Activated CD4-positive, alpha-beta T cell treated with anti-CD3 and anti-CD28 coated beads, Interleukin-2, amount 50 U/mL, for 1 hour (primary cell): ENCODE measurements at regions not wholly inside any gene's neighbourhood (a gene's known extent, or its start where the extent isn't known, plus 50 kb on each side); places are given as distances from the start of the nearest gene placed in this dataset.
"Not testable (repeated sequence)": the region's sequence is repeated elsewhere in the genome, so short reads cannot be mapped to it uniquely, and the experiment has no call there.

ENCODE experiments used
- DNase-seq: peaks from one replicate; pipeline ENCODE4 v3.0.0-alpha.2; 2020

GRCh38 chr4:66797608-66798007, 747.7 kb downstream of the CENPC start:
- no peak for DNase-seq

- no peak for DNase-seq
Measured at GRCh38 chr4:66795724-66796123, 749.6 kb downstream of the CENPC start.

- no peak for DNase-seq
Measured at GRCh38 chr4:66794390-66795034, 750.8 kb downstream of the CENPC start.

GRCh38 chr4:66791686-66792085, 753.6 kb downstream of the CENPC start:
- DNase-seq: no peak

GRCh38 chr4:66785479-66785878, 759.8 kb downstream of the CENPC start:
- DNase-seq: no peak

GRCh38 chr4:66782751-66783150, 762.6 kb downstream of the CENPC start:
- not testable (repeated sequence) for DNase-seq

GRCh38 chr4:66777097-66777496, 768.2 kb downstream of the CENPC start:
- DNase-seq: no peak

- no peak for DNase-seq
Measured at GRCh38 chr4:66769441-66769840, 775.9 kb downstream of the CENPC start.

- DNase-seq: no peak
Measured at GRCh38 chr4:66767442-66767841, 777.9 kb downstream of the CENPC start.

GRCh38 chr4:66766557-66766956, 778.7 kb downstream of the CENPC start:
- no peak for DNase-seq

GRCh38 chr4:66750273-66750672, 795.0 kb downstream of the CENPC start:
- DNase-seq: no peak

- DNase-seq: not testable (repeated sequence)
Measured at GRCh38 chr4:66746918-66747317, 798.4 kb downstream of the CENPC start.

- no peak for DNase-seq
Measured at GRCh38 chr4:66741081-66741480, 804.2 kb downstream of the CENPC start.

GRCh38 chr4:66736606-66737005, 808.7 kb downstream of the CENPC start:
- DNase-seq: no peak

GRCh38 chr4:66728280-66728679, 817.0 kb downstream of the CENPC start:
- DNase-seq: no peak

- not testable (repeated sequence) for DNase-seq
Measured at GRCh38 chr4:66712301-66712921, 832.9 kb downstream of the CENPC start.

- DNase-seq: no peak
Measured at GRCh38 chr4:66704243-66704642, 841.1 kb downstream of the CENPC start.

GRCh38 chr4:66694739-66695138, 850.6 kb downstream of the CENPC start:
- DNase-seq: no peak

GRCh38 chr4:66693694-66694093, 851.6 kb downstream of the CENPC start:
- no peak for DNase-seq

GRCh38 chr4:66691101-66691500, 854.2 kb downstream of the CENPC start:
- no peak for DNase-seq

GRCh38 chr4:66688674-66689073, 856.6 kb downstream of the CENPC start:
- no peak for DNase-seq

- no peak for DNase-seq
Measured at GRCh38 chr4:66687459-66687858, 857.8 kb downstream of the CENPC start.

- DNase-seq: no peak
Measured at GRCh38 chr4:66681962-66682361, 863.3 kb downstream of the CENPC start.

GRCh38 chr4:66667249-66667648, 878.1 kb downstream of the CENPC start:
- DNase-seq: no peak

GRCh38 chr4:66662620-66663019, 882.7 kb downstream of the CENPC start:
- DNase-seq: no peak
